GM19324 (cell line): ENCODE measurements at regions not wholly inside any gene's neighbourhood (a gene's known extent, or its start where the extent isn't known, plus 50 kb on each side); places are given as distances from the start of the nearest gene placed in this dataset.
"Not testable (repeated sequence)": the region's sequence is repeated elsewhere in the genome, so short reads cannot be mapped to it uniquely, and the experiment has no call there.

Experiments
- ATAC-seq: cut with Tn5 transposase; IDR thresholded peaks from one replicate; pipeline ENCODE4 v1.9.1; 2021; ENCODE audit warnings: mild to moderate bottlenecking, moderate library complexity; ENCODE audit not compliant: unreplicated experiment, low FRiP score

GRCh38 chr3:75237053-75237452 is 427.1 kb upstream of the FRG2C start:
- ATAC-seq: no peak

GRCh38 chr3:75237477-75237876 is 426.7 kb upstream of the FRG2C start:
- ATAC-seq: no peak

GRCh38 chr3:75241226-75241962 is 422.7 kb upstream of the FRG2C start:
- ATAC-seq: not testable (repeated sequence)

- ATAC-seq: no peak
Observed at GRCh38 chr3:75242012-75242735, 422.0 kb upstream of the FRG2C start.

GRCh38 chr3:75248974-75249373 is 415.2 kb upstream of the FRG2C start:
- ATAC-seq: no peak

GRCh38 chr3:75254685-75255084 is 409.4 kb upstream of the FRG2C start:
- ATAC-seq: no peak

GRCh38 chr3:75258825-75259683 is 405.1 kb upstream of the FRG2C start:
- not testable (repeated sequence) for ATAC-seq

GRCh38 chr3:75260975-75261374 is 403.2 kb upstream of the FRG2C start:
- ATAC-seq: not testable (repeated sequence)

GRCh38 chr3:75262661-75263060 is 401.5 kb upstream of the FRG2C start:
- no peak for ATAC-seq

GRCh38 chr3:75265897-75266296 is 398.2 kb upstream of the FRG2C start:
- no peak for ATAC-seq

- ATAC-seq: not testable (repeated sequence)
Observed at GRCh38 chr3:75268576-75268975, 395.6 kb upstream of the FRG2C start.

- ATAC-seq: not testable (repeated sequence)
Observed at GRCh38 chr3:75272237-75272636, 391.9 kb upstream of the FRG2C start.

GRCh38 chr3:75272691-75273090 is 391.4 kb upstream of the FRG2C start:
- ATAC-seq: no peak

- not testable (repeated sequence) for ATAC-seq
Observed at GRCh38 chr3:75285531-75286148, 378.5 kb upstream of the FRG2C start.

- ATAC-seq: not testable (repeated sequence)
Observed at GRCh38 chr3:75288972-75289574, 375.1 kb upstream of the FRG2C start.

- ATAC-seq: peak; percentile 68
Observed at GRCh38 chr3:75294124-75294523, 370.0 kb upstream of the FRG2C start.

GRCh38 chr3:75295013-75295412 is 369.1 kb upstream of the FRG2C start:
- no peak for ATAC-seq

GRCh38 chr3:75296858-75297257 is 367.3 kb upstream of the FRG2C start:
- no peak for ATAC-seq

GRCh38 chr3:75300606-75301005 is 363.5 kb upstream of the FRG2C start:
- ATAC-seq: no peak

- not testable (repeated sequence) for ATAC-seq
Observed at GRCh38 chr3:75301050-75301449, 363.1 kb upstream of the FRG2C start.
